GM06990 (cell line): ENCODE measurements at regions not wholly inside any gene's neighbourhood (a gene's known extent, or its start where the extent isn't known, plus 50 kb on each side); places are given as distances from the start of the nearest gene placed in this dataset.
"Not testable (repeated sequence)": the region's sequence is repeated elsewhere in the genome, so short reads cannot be mapped to it uniquely, and the experiment has no call there.

Source experiments
- DNase-seq: peaks from one replicate; pipeline ENCODE4 v3.0.0-alpha.2; 2011; ENCODE audit not compliant: insufficient read length; ENCODE audit errors: extremely low read depth
- H3K27me3 ChIP-seq: replicated peaks from 2 replicates; pipeline ENCODE4 v1.6.0; 2011; ENCODE audit warnings: low read length; ENCODE audit not compliant: control insufficient read depth, insufficient read depth
- H3K36me3 ChIP-seq: 2 replicates; pipeline ENCODE4 v1.5.1; 2011; ENCODE audit warnings: low read length; ENCODE audit not compliant: control insufficient read depth, insufficient read depth
- H3K4me3 ChIP-seq: replicated peaks from 2 replicates; pipeline ENCODE4 v1.5.1; 2011; ENCODE audit warnings: low read depth, mild to moderate bottlenecking, control low read depth, low read length
- TF ChIP-seq, protein P1 (sequence below): IDR thresholded peaks from 2 replicates; pipeline ENCODE4 v1.5.1; 2011; ENCODE audit warnings: low read length, control low read depth, mild to moderate bottlenecking, inconsistent platforms; ENCODE audit not compliant: insufficient read depth, poor library complexity, severe bottlenecking

DNA sequence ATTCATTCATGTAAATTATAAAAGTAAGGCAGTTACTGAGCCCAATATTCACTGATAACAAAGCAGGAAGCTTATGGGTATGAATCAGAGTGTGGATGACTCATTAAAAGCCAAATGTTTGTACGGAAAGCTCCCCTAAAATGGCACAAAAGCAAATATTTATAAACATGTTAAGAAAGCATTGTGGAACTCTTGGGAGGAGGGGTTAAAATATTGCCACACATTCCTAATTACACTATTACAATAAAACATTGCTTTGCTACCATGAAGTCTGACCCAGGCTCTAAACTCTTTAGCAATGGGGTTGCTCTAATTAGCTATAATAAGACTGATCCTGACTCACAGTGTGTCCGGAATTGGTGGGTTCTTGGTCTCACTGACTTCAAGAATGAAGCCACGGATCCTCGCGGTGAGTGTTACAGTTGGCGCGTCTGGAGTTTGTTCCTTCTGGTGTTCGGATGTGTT lies 110.9 kb downstream of the NAB1 start:
- Histone ChIP-seq H3K4me3 (no peak overlapping the region), H3K27me3 (no peaks in the 10 kb centered on the region), H3K36me3 (no peaks in the 10 kb centered on the region)
- TF ChIP-seq, protein P1, sequence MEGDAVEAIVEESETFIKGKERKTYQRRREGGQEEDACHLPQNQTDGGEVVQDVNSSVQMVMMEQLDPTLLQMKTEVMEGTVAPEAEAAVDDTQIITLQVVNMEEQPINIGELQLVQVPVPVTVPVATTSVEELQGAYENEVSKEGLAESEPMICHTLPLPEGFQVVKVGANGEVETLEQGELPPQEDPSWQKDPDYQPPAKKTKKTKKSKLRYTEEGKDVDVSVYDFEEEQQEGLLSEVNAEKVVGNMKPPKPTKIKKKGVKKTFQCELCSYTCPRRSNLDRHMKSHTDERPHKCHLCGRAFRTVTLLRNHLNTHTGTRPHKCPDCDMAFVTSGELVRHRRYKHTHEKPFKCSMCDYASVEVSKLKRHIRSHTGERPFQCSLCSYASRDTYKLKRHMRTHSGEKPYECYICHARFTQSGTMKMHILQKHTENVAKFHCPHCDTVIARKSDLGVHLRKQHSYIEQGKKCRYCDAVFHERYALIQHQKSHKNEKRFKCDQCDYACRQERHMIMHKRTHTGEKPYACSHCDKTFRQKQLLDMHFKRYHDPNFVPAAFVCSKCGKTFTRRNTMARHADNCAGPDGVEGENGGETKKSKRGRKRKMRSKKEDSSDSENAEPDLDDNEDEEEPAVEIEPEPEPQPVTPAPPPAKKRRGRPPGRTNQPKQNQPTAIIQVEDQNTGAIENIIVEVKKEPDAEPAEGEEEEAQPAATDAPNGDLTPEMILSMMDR: no peak
- no peak for DNase-seq

DNA sequence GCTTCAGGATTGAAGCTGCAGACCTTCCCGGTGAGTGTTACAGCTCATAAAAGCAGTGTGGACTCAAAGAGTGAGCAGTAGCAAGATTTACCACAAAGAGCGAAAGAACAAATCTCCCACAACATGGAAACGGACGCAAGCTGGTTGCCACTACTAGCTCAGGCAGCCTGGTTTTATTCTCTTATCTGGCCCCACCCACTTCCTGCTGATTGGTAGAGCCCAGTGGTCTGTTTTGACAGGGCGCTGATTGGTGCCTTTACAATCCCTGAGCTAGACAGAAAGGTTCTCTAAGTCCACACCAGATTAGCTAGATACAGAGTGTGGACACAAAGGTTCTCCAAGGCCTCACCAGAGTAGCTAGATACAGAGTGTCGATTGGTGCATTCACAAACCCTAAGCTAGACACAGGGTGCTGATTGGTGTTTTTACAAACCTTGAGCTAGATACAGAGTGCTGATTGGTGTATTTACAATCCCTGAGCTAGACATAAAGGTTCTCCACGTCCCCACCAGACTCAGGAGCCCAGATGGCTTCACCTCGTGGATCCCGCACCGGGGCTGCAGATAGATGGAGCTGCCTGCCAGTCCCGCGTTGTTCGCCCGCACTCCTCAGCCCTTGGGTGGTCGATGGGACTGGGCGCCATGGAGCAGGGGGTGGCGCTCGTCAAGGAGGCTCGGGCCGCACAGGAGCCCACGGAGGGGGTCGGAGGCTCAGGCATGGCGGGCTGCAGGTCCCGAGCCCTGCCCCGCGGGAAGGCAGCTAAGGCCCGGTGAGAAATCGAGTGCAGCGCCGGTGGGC lies 111.7 kb downstream of the NAB1 start:
- not testable (repeated sequence) for DNase-seq, H3K4me3 ChIP-seq

DNA sequence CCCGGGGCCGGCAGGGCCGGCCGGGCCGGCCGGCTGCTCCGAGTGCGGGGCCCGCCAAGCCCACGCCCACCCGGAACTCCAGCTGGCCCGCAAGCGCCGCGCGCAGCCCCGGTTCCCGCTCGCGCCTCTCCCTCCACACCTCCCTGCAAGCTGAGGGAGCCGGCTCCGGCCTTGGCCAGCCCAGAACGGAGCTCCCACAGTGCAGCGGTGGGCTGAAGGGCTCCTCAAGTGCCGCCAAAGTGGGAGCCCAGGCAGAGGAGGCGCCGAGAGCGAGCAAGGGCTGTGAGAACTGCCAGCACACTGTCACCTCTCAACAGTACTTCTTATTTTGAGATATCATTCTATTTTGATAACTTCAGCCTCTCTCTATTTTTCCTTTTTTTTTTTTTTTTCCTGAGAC lies 112.3 kb downstream of the NAB1 start:
- not testable (repeated sequence) for H3K27me3 ChIP-seq, H3K4me3 ChIP-seq, H3K36me3 ChIP-seq, DNase-seq

More for the DNA sequence above, 111.7 kb downstream of the NAB1 start:
- not testable (repeated sequence) for H3K36me3 ChIP-seq, H3K27me3 ChIP-seq

DNA sequence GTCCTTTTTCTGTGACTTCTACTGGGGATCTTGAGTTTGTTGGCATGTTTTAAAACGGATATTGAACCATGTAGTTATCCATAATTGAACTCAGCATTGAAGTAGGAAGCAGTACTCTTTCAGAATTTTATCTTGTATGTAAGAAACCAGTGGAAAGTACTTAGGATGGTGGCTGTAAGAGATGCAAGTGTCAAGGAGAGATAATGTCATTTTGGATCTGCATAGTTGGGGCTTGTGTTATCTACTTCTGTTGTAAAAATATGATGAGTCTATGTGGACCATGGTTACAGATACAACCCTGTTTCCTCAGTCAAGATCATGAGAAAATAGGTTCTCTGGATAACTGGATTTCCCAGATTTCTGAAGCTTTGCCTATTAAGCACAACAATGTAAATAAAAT lies 113.7 kb downstream of the NAB1 start:
- Histone ChIP-seq H3K4me3 (no peak overlapping the region), H3K27me3 (no peaks in the 10 kb centered on the region), H3K36me3 (no peaks in the 10 kb centered on the region)
- DNase-seq: no peak
- TF ChIP-seq, protein P1: no peak

DNA sequence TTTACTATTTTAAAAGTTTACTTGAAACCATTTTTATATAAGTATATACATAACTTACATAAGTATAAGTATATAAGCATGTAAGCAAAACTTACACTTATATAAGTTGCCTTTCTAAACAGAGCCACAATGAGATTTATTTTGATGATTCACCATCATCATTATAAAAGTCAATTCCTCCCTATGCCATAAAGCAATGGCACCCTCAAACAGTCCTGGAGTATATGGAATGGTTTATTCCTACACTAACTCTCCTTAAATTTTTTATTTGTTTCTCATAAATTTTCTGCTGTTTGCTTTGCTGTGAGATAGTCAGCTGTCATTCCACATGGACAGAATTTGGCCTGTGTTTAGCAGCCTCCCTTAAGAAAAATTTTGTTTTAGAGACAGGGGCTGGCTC lies 114.2 kb downstream of the NAB1 start:
- Histone ChIP-seq H3K27me3 (no peaks in the 10 kb centered on the region), H3K36me3 (no peaks in the 10 kb centered on the region), H3K4me3 (no peak overlapping the region)
- TF ChIP-seq, protein P1: no peak
- no peak for DNase-seq

DNA sequence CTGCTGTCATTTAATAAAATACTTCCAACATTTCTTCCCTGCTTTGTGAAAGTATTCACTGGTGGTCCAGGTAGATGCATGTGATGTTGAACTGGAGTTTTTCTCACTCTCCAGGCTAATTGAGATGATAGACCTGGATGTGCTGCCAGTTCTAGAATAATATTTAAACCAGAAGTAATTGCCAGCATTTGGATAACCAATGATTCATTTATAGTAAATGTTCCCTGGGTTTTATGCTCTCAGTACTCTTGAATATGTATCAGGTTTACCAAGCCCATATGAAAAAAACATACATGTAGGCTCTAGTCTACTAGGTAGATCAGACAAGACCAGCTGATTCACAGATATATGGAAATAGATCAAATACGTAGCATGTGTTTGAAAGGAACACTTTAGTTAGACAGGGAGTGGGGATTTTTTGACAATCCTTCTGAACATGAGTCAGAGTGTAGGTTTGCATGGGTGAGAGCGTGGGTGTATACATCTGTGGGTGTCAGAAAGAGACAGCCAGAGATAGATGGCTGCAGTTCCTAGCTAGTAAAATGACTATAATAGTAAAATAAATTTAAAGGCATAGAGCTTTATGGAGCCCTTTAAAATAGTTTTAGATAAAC lies 115.1 kb downstream of the NAB1 start:
- no peak for DNase-seq
- no peaks in the 10 kb centered on the region for H3K27me3 ChIP-seq
- TF ChIP-seq, protein P1: no peak
- no peaks in the 10 kb centered on the region for H3K36me3 ChIP-seq
- H3K4me3 ChIP-seq: no peak overlapping the region
